WTC11 (cell line): ENCODE measurements at regions not wholly inside any gene's neighbourhood (a gene's known extent, or its start where the extent isn't known, plus 50 kb on each side); places are given as distances from the start of the nearest gene placed in this dataset.
A peak's percentile ranks its signal among the peaks of the same experiment; 100 is the strongest.

Experiments used
- ATAC-seq: fragments of 200-7000 bp; cut with Tn5 transposase; 2 replicates; pipeline ENCODE4 v1.10.0; 2021; ENCODE audit warnings: mild to moderate bottlenecking, moderate library complexity
- CTCF ChIA-PET: fragments of 300-600 bp; sonication (Branson Sonifier 250); formaldehyde crosslinking; loops from one replicate; lab custom pipeline; 2021; ENCODE audit warnings: antibody characterized with exemption; lab: Charles Lee
- POLR2A ChIA-PET: fragments of 350-600 bp; sonication (Branson Sonifier 250); formaldehyde crosslinking; loops from one replicate; lab custom pipeline; 2021; ENCODE audit warnings: antibody characterized with exemption; lab: Charles Lee
- DNase-seq: peaks from one replicate; pipeline ENCODE4 v3.0.0; 2021; ENCODE audit warnings: low spot score
- H3K27ac Mint-ChIP-seq: 2 replicates; pipeline ENCODE4 v1.8.0; 2021; ENCODE audit warnings: mixed read lengths
- H3K27me3 Mint-ChIP-seq: 2 replicates; pipeline ENCODE4 v1.8.0; 2021; ENCODE audit warnings: low read depth, mild to moderate bottlenecking, moderate library complexity, mixed read lengths
- H3K36me3 Mint-ChIP-seq: 2 replicates; pipeline ENCODE4 v1.8.0; 2021; ENCODE audit warnings: mixed read lengths
- H3K4me1 Mint-ChIP-seq: 2 replicates; pipeline ENCODE4 v1.8.0; 2022; ENCODE audit warnings: mixed read lengths
- H3K4me3 Mint-ChIP-seq: 2 replicates; pipeline ENCODE4 v1.8.0; 2021; ENCODE audit warnings: mild to moderate bottlenecking, moderate library complexity, mixed read lengths
- H3K9me3 Mint-ChIP-seq: 2 replicates; pipeline ENCODE4 v1.8.0; 2021; ENCODE audit warnings: mixed read lengths
- ATF2 ChIP-seq: sonication (generic); formaldehyde crosslinking; IDR thresholded peaks from 2 replicates; pipeline ENCODE4 v1.8.1; 2022; ENCODE audit warnings: low read depth, missing genetic modification reagents, borderline replicate concordance
- CDX4 ChIP-seq: fragments of 250-450 bp; sonication (Bioruptor Pico); IDR thresholded peaks from 2 replicates; pipeline ENCODE4 v1.9.0; 2021; ENCODE audit warnings: moderate library complexity, mild to moderate bottlenecking, inconsistent platforms, borderline replicate concordance
- E2F1 ChIP-seq: sonication (generic); formaldehyde crosslinking; IDR thresholded peaks from 2 replicates; pipeline ENCODE4 v1.8.0; 2022; ENCODE audit warnings: mild to moderate bottlenecking, missing genetic modification reagents
- EMX1 ChIP-seq: fragments of 250-450 bp; sonication (Bioruptor Pico); IDR thresholded peaks from 2 replicates; pipeline ENCODE4 v1.8.0; 2021; ENCODE audit warnings: mild to moderate bottlenecking
- GRHL2 ChIP-seq: fragments of 250-450 bp; sonication (Bioruptor Pico); IDR thresholded peaks from 2 replicates; pipeline ENCODE4 v1.8.0; 2022; ENCODE audit warnings: mild to moderate bottlenecking, moderate library complexity; ENCODE audit not compliant: insufficient replicate concordance, severe bottlenecking
- HMGA2 ChIP-seq: fragments of 250-450 bp; sonication (Bioruptor Pico); IDR thresholded peaks from 2 replicates; pipeline ENCODE4 v1.4.0; 2021; ENCODE audit warnings: mild to moderate bottlenecking, moderate library complexity
- IRF1 ChIP-seq: sonication (generic); formaldehyde crosslinking; IDR thresholded peaks from 2 replicates; pipeline ENCODE4 v1.8.0; 2023; ENCODE audit warnings: missing genetic modification reagents
- JAZF1 ChIP-seq: fragments of 250-450 bp; sonication (Bioruptor Pico); IDR thresholded peaks from 2 replicates; pipeline ENCODE4 v1.9.0; 2021; ENCODE audit warnings: moderate library complexity, mild to moderate bottlenecking, inconsistent platforms
- NFE2L1 ChIP-seq: sonication (generic); formaldehyde crosslinking; IDR thresholded peaks from 2 replicates; pipeline ENCODE4 v1.8.1; 2023; ENCODE audit warnings: missing genetic modification reagents
- NR1H2 ChIP-seq: sonication (generic); formaldehyde crosslinking; IDR thresholded peaks from 2 replicates; pipeline ENCODE4 v1.9.0; 2021; ENCODE audit warnings: mild to moderate bottlenecking, moderate library complexity, missing genetic modification reagents
- NR2C2 ChIP-seq: sonication (generic); formaldehyde crosslinking; IDR thresholded peaks from 2 replicates; pipeline ENCODE4 v1.8.0; 2022; ENCODE audit warnings: mild to moderate bottlenecking, missing genetic modification reagents
- OVOL2 ChIP-seq: fragments of 250-450 bp; sonication (Bioruptor Pico); IDR thresholded peaks from 2 replicates; pipeline ENCODE4 v1.9.0; 2021; ENCODE audit warnings: mild to moderate bottlenecking, borderline replicate concordance
- RELA ChIP-seq: sonication (generic); formaldehyde crosslinking; IDR thresholded peaks from 2 replicates; pipeline ENCODE4 v1.8.1; 2022; ENCODE audit warnings: missing genetic modification reagents, mild to moderate bottlenecking, borderline replicate concordance
- TEAD1 ChIP-seq: sonication (generic); formaldehyde crosslinking; IDR thresholded peaks from 2 replicates; pipeline ENCODE4 v1.8.0; 2022; ENCODE audit warnings: mild to moderate bottlenecking, missing genetic modification reagents
- TP53 ChIP-seq: sonication (generic); formaldehyde crosslinking; IDR thresholded peaks from 2 replicates; pipeline ENCODE4 v1.8.1; 2023; ENCODE audit warnings: mild to moderate bottlenecking, missing genetic modification reagents
- ZMAT4 ChIP-seq: fragments of 250-450 bp; sonication (Bioruptor Pico); IDR thresholded peaks from 2 replicates; pipeline ENCODE4 v1.9.0; 2021; ENCODE audit warnings: mild to moderate bottlenecking
- ZNF121 ChIP-seq: sonication (generic); formaldehyde crosslinking; IDR thresholded peaks from 2 replicates; pipeline ENCODE4 v1.8.0; 2023; ENCODE audit warnings: missing genetic modification reagents
- ZNF281 ChIP-seq: sonication (generic); formaldehyde crosslinking; IDR thresholded peaks from 2 replicates; pipeline ENCODE4 v1.8.0; 2023; ENCODE audit warnings: mild to moderate bottlenecking, missing genetic modification reagents
- ZNF423 ChIP-seq: fragments of 250-450 bp; sonication (Bioruptor Pico); IDR thresholded peaks from 2 replicates; pipeline ENCODE4 v2.1.2; 2022; ENCODE audit warnings: mild to moderate bottlenecking, moderate library complexity
- ZNF425 ChIP-seq: fragments of 250-450 bp; sonication (Bioruptor Pico); conservative IDR thresholded peaks from 2 replicates; pipeline ENCODE4 v1.9.0; 2021; ENCODE audit warnings: mild to moderate bottlenecking
- ZNF671 ChIP-seq: fragments of 250-450 bp; sonication (Bioruptor Pico); IDR thresholded peaks from 2 replicates; pipeline ENCODE4 v1.8.0; 2021; ENCODE audit warnings: mild to moderate bottlenecking

- TF ChIP-seq TEAD1 (CRISPR knock-in tag) (no peak), NR2C2 (CRISPR knock-in tag) (no peak), OVOL2 (CRISPR knock-in tag) (no peak), ZMAT4 (CRISPR knock-in tag) (no peak), CDX4 (CRISPR knock-in tag) (no peak), EMX1 (CRISPR knock-in tag) (no peak)
Measured at GRCh38 chr12:77239617-77240016, 174.2 kb upstream of the E2F7 start (continued).

- peak; percentile 53 for ATAC-seq
- TF ChIP-seq ZNF671 (CRISPR knock-in tag) (no peak), HMGA2 (CRISPR knock-in tag) (no peak), ZNF281 (CRISPR knock-in tag) (no peak), TEAD1 (CRISPR knock-in tag) (no peak), ZNF121 (CRISPR knock-in tag) (no peak), TP53 (CRISPR knock-in tag) (no peak), NR1H2 (no peak), ZNF425 (no peak), ZNF423 (CRISPR knock-in tag) (no peak), E2F1 (no peak), RELA (CRISPR knock-in tag) (no peak), JAZF1 (CRISPR knock-in tag) (no peak), GRHL2 (CRISPR knock-in tag) (no peak), NFE2L1 (CRISPR knock-in tag) (no peak), ATF2 (CRISPR knock-in tag) (no peak), IRF1 (no peak)
- ChIA-PET CTCF (interaction anchor here (0.5 to 1.1 kb wide), 2 partner anchors 34 to 858 kb away, joined by 3 to 5 read pairs; no protein-coding TSS in a partner anchor), POLR2A (no interaction called here)
- no peaks in the 10 kb centered on the region; the same call in 1 of the 2 replicates for H3K36me3 Mint-ChIP-seq
- no peaks in the 10 kb centered on the region for H3K27me3 Mint-ChIP-seq
- peaks cover 7% of the 10 kb centered on the region; the same call in 1 of the 2 replicates for H3K9me3 Mint-ChIP-seq
- H3K27ac Mint-ChIP-seq = peak overlapping the region; percentile 80
- peaks cover 28% of the 10 kb centered on the region for H3K4me1 Mint-ChIP-seq
- DNase-seq = no peak
- H3K4me3 Mint-ChIP-seq = peak overlapping the region; percentile 2; the same call in 1 of the 2 replicates
Measured at GRCh38 chr12:77238335-77238734, 173.0 kb upstream of the E2F7 start.
